K562 (cell line): ENCODE measurements at regions not wholly inside any gene's neighbourhood (a gene's known extent, or its start where the extent isn't known, plus 50 kb on each side); places are given as distances from the start of the nearest gene placed in this dataset.

Experiments used
- ATAC-seq: fragments of 200-7000 bp; cut with Tn5 transposase; 3 replicates; pipeline ENCODE4 v1.9.1; 2020; ENCODE audit warnings: moderate library complexity
- BruUV-seq: library from RNA; stranded (reverse); fragments of 400-500 nt; replicated peaks from 2 replicates; lab custom pipeline; 2021; lab: Mats Ljungman, UMichigan
- CTCF ChIA-PET: fragments of 300-600 bp; formaldehyde crosslinking; extraction: SDS; loops from one replicate; lab custom pipeline; 2021; ENCODE audit warnings: low intra/inter-chr PET ratio; lab: Yijun Ruan, JAX
- POLR2A ChIA-PET: fragments of 300-600, 350-650 bp; sonication (Branson Sonifier 250); formaldehyde crosslinking; extraction: SDS; loops from one replicate; lab custom pipeline; 2021; ENCODE audit warnings: antibody characterized with exemption, inconsistent platforms; lab: Yijun Ruan, JAX
- DNase-seq, 4 experiments: peaks; one replicate each; pipeline versions ENCODE4 v3.0.0 to v3.0.0-alpha.2; 2011 to 2018; ENCODE audit warnings: low spot score in 3 of 4, mixed read lengths in 3 of 4; ENCODE audit errors: extremely low read depth in 1 of 4
- FAIRE-seq: peaks from 2 replicates; lab custom pipeline; 2011; peaks lifted over from hg19 to GRCh38; lab: Jason Lieb, UNC
- H2AFZ ChIP-seq: 2 replicates; pipeline ENCODE4 v1.6.0; 2011; ENCODE audit warnings: low read depth, low read length, control low read depth, inconsistent platforms
- H3K27ac ChIP-seq: fragments of 200-600 bp; 3 replicates; pipeline ENCODE4 v1.8.0; 2011; ENCODE audit warnings: low read depth, mild to moderate bottlenecking, control low read depth, inconsistent platforms, low read length, moderate library complexity, mixed read lengths; ENCODE audit errors: extremely low read depth
- H3K27me3 ChIP-seq, 2 experiments: fragments of 300-600 bp in 1 of 2; 2 replicates in 1 of 2; 3 replicates in 1 of 2; pipeline versions ENCODE4 v1.6.0 to v1.8.0; 2011; ENCODE audit warnings: inconsistent platforms in 2 of 2, low read length in 2 of 2, mild to moderate bottlenecking in 1 of 2, mixed read lengths in 1 of 2, moderate library complexity in 1 of 2; ENCODE audit not compliant: control insufficient read depth in 2 of 2, insufficient read depth in 2 of 2
- H3K36me3 ChIP-seq: fragments of 300-600 bp; 3 replicates; pipeline ENCODE4 v1.8.0; 2011; ENCODE audit warnings: mild to moderate bottlenecking, low read length, inconsistent platforms; ENCODE audit not compliant: control insufficient read depth, insufficient read depth
- H3K4me1 ChIP-seq, 2 experiments: fragments of 200-600 bp in 1 of 2; replicated peaks in 1 of 2; 2 replicates in 1 of 2; 3 replicates in 1 of 2; pipeline versions ENCODE4 v1.5.1 to v1.8.0; 2011; ENCODE audit warnings: inconsistent platforms in 2 of 2, low read length in 2 of 2, mild to moderate bottlenecking in 1 of 2, mixed read lengths in 1 of 2, moderate library complexity in 1 of 2; ENCODE audit not compliant: control insufficient read depth in 2 of 2, insufficient read depth in 2 of 2
- H3K4me2 ChIP-seq: 2 replicates; pipeline ENCODE4 v1.6.1; 2011; ENCODE audit warnings: low read length, control low read depth, inconsistent platforms, mixed read lengths; ENCODE audit not compliant: insufficient read depth
- H3K4me3 ChIP-seq: fragments of 200-600 bp; sonication (generic), shearing (Covaris generic); 2 replicates; pipeline ENCODE4 v1.5.1; 2016; ENCODE audit warnings: control low read depth, inconsistent platforms
- H3K79me2 ChIP-seq: fragments of 200-600 bp; 3 replicates; pipeline ENCODE4 v1.8.0; 2011; ENCODE audit warnings: low read length, inconsistent platforms; ENCODE audit not compliant: control insufficient read depth, insufficient read depth
- H3K9ac ChIP-seq, 2 experiments: 2 replicates each; pipeline versions ENCODE4 v1.6.0 to v1.6.1; 2011; ENCODE audit warnings: low read depth in 2 of 2, low read length in 2 of 2, control low read depth in 1 of 2, inconsistent platforms in 1 of 2, mild to moderate bottlenecking in 1 of 2, mixed read lengths in 1 of 2; ENCODE audit not compliant: insufficient read depth in 1 of 2
- H3K9me1 ChIP-seq: one replicate; pipeline ENCODE4 v1.6.0; 2011; ENCODE audit warnings: inconsistent platforms, mild to moderate bottlenecking, low read length, moderate library complexity; ENCODE audit not compliant: control insufficient read depth, insufficient read depth
- H3K9me3 ChIP-seq: replicated peaks from 2 replicates; pipeline ENCODE4 v1.5.1; 2011; ENCODE audit warnings: low read depth, low read length, inconsistent platforms; ENCODE audit not compliant: control insufficient read depth, insufficient read depth
- H4K20me1 ChIP-seq: replicated peaks from 2 replicates; pipeline ENCODE4 v1.6.1; 2011; ENCODE audit warnings: low read length, inconsistent platforms, mixed read lengths; ENCODE audit not compliant: control insufficient read depth, insufficient read depth
- BRF1 ChIP-seq: IDR thresholded peaks from 3 replicates; pipeline ENCODE4 v1.6.1; 2011; ENCODE audit warnings: borderline replicate concordance, mild to moderate bottlenecking; ENCODE audit not compliant: insufficient read length; ENCODE audit errors: extremely low read depth
- C11orf30 ChIP-seq: fragments of 450-650 bp; IDR thresholded peaks from 2 replicates; pipeline ENCODE4 v1.6.1; 2016; ENCODE audit warnings: low read depth, mild to moderate bottlenecking
- CHD4 ChIP-seq: fragments of 200-600 bp; sonication (generic); IDR thresholded peaks from 3 replicates; pipeline ENCODE4 v1.6.1; 2012; ENCODE audit warnings: low read depth, mild to moderate bottlenecking, mixed read lengths, low read length, inconsistent platforms; ENCODE audit not compliant: insufficient read depth, insufficient replicate concordance, poor library complexity, severe bottlenecking
- E2F4 ChIP-seq: sonication (generic); formaldehyde crosslinking; IDR thresholded peaks from 2 replicates; pipeline ENCODE4 v1.8.0; 2022; ENCODE audit warnings: mild to moderate bottlenecking, low read depth, missing genetic modification reagents
- GABPA ChIP-seq: fragments of 200-800 bp; sonication (Bioruptor generic); conservative IDR thresholded peaks from 2 replicates; pipeline ENCODE4 v1.6.1; 2016; ENCODE audit warnings: low read depth, missing genetic modification characterization, missing compliant biosample characterization
- NEUROD1 ChIP-seq: fragments of 150-350 bp; IDR thresholded peaks from 2 replicates; pipeline ENCODE4 v1.6.1; 2014; ENCODE audit warnings: borderline replicate concordance, low read length, low read depth; ENCODE audit not compliant: partially characterized antibody
- NR2C2 ChIP-seq, 2 experiments: fragments of 200-800 bp in 1 of 2; sonication (Bioruptor generic) in 1 of 2; sonication (generic) in 1 of 2; formaldehyde crosslinking in 1 of 2; IDR thresholded peaks; 2 replicates each; pipeline versions ENCODE4 v1.6.1 to v1.8.0; 2016 to 2022; ENCODE audit warnings: mild to moderate bottlenecking in 1 of 2, missing compliant biosample characterization in 1 of 2, missing genetic modification characterization in 1 of 2, missing genetic modification reagents in 1 of 2
- NR3C1 ChIP-seq: sonication (generic); formaldehyde crosslinking; IDR thresholded peaks from 2 replicates; pipeline ENCODE4 v1.8.1; 2022; ENCODE audit warnings: missing genetic modification reagents
- SLC30A9 ChIP-seq: fragments of 250-450 bp; sonication (Bioruptor Pico); IDR thresholded peaks from 2 replicates; pipeline ENCODE4 v1.8.0; 2022; ENCODE audit warnings: mild to moderate bottlenecking, moderate library complexity
- WGBS: fragments of 100-300 bp; shearing (Covaris generic); methylation state at CpG from one replicate; pipeline ENCODE4 v1.1.6; 2016; ENCODE audit warnings: low coverage, mixed read lengths; ENCODE audit not compliant: insufficient coverage; ENCODE audit errors: missing lambda C conversion rate; 5-methylcytosine and 5-hydroxymethylcytosine counted together
- in situ Hi-C: fragments of 300-500 bp; cut with MboI; formaldehyde crosslinking; loops from 4 replicates; pipeline ENCODE4 v1.15.0; 2018; ENCODE audit warnings: inconsistent platforms, mixed read lengths
- intact Hi-C: fragments of 100-400 bp; cut with micrococcal nuclease; formaldehyde crosslinking; loops from 2 replicates; pipeline ENCODE4 v1.14.2; 2022

- no peaks in the 10 kb centered on the region for H3K27me3 ChIP-seq
- no peaks in the 10 kb centered on the region for H4K20me1 ChIP-seq
- H3K4me1 ChIP-seq, result no peaks in the 10 kb centered on the region
- H3K9me3 ChIP-seq, result no peaks in the 10 kb centered on the region
- ATAC-seq, result no peak
- no peak overlapping the region for H3K9ac ChIP-seq
- in situ Hi-C loops (no loop called here), intact Hi-C loops (no loop called here)
- H3K36me3 ChIP-seq, result no peaks in the 10 kb centered on the region
- H3K4me2 ChIP-seq, result no peak overlapping the region
- no peak for TF ChIP-seq NEUROD1
- no peak for TF ChIP-seq GABPA (tag)
- TF ChIP-seq CHD4, result no peak
- no peak for TF ChIP-seq SLC30A9 (CRISPR knock-in tag)
- no peak for TF ChIP-seq E2F4 (CRISPR knock-in tag)
- no peak for TF ChIP-seq NR3C1 (CRISPR knock-in tag)
- TF ChIP-seq NR2C2 (CRISPR knock-in tag; IDR thresholded peaks at IDR 0.05), result no peak
- TF ChIP-seq NR2C2 (tag; IDR thresholded peaks at IDR 0.05), result no peak
- TF ChIP-seq BRF1, result no peak
- TF ChIP-seq C11orf30, result no peak
- CTCF ChIA-PET, result no interaction called here
- no peak overlapping the region for H3K4me3 ChIP-seq
- no peak overlapping the region for H2AFZ ChIP-seq
- no peaks in the 10 kb centered on the region; the same call in 2 of the 3 replicates for H3K79me2 ChIP-seq
- no peak for DNase-seq
- POLR2A ChIA-PET, result no interaction called here
- no peaks in the 10 kb centered on the region for H3K9me1 ChIP-seq
- no peak overlapping the region for H3K27ac ChIP-seq
- WGBS, result 50% methylated on average over 1 of the region's 1 CpG
- FAIRE-seq, result no peak
- BruUV-seq, result no TSS peak
These were observed 634.6 kb downstream of the ETNK1 start for GRCh38 chr12:23259558-23259957.
